Epidermal melanocyte (primary cell): ENCODE measurements at regions not wholly inside any gene's neighbourhood (a gene's known extent, or its start where the extent isn't known, plus 50 kb on each side); places are given as distances from the start of the nearest gene placed in this dataset.
A peak's percentile ranks its signal among the peaks of the same experiment; 100 is the strongest.
"Not testable (repeated sequence)": the region's sequence is repeated elsewhere in the genome, so short reads cannot be mapped to it uniquely, and the experiment has no call there.

Experiments
- DNase-seq: peaks from one replicate; pipeline ENCODE4 v3.0.0; 2011; ENCODE audit warnings: low spot score; ENCODE audit not compliant: insufficient read length

- no peak for DNase-seq
Observed at GRCh38 chr1:112855152-112855828, 100.7 kb downstream of the SLC16A1 start.

GRCh38 chr1:112854368-112854984 lies 101.5 kb downstream of the SLC16A1 start:
- DNase-seq, result not testable (repeated sequence)

DNA sequence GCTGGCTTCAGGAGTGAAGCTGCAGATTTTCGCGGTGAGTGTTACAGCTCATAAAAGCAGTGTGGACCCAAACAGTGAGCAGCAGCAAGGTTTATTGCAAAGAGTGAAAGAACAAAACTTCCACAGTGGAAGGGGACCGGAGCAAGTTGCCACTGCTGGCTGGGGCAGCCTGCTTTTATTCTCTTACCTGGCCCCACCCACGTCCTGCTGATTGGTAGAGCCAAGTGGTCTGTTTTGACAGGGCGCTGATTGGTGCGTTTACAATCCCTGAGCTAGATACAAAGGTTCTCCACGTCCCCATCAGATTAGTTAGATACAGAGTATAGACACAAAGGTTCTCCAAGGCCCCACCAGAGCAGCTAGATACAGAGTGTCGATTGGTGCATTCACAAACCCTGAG lies 102.1 kb downstream of the SLC16A1 start:
- DNase-seq, result not testable (repeated sequence)

DNA sequence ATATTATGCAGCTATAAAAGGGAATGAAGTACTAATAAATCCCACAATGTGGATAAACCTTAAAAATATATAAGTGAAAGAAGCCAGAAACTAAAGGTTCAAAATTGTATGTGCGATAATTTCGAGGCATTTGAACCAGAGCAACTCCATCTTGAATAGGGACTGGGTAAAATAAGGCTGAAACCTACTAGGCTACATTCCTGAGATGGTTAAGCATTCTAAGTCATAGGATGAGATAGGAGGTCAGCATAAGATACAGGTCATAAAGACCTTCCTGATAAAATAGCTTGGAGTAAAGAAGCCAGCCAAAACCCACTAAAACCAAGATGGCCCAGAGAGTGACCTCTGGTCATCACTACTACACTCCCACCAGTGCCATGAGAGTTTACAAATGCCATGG lies 103.1 kb downstream of the SLC16A1 start:
- no peak for DNase-seq

- no peak for DNase-seq
Observed at GRCh38 chr1:112852276-112852675, 103.7 kb downstream of the SLC16A1 start.

GRCh38 chr1:112850034-112850757 lies 105.8 kb downstream of the SLC16A1 start:
- DNase-seq, result no peak

GRCh38 chr1:112849425-112850033 lies 106.5 kb downstream of the SLC16A1 start:
- peak; percentile 33 for DNase-seq

- DNase-seq, result no peak
Observed at GRCh38 chr1:112841825-112842224, 114.2 kb downstream of the SLC16A1 start.

- DNase-seq, result no peak
Observed at GRCh38 chr1:112840631-112841624, 115.1 kb downstream of the SLC16A1 start.

- no peak for DNase-seq
Observed at GRCh38 chr1:112836642-112837041, 119.4 kb downstream of the SLC16A1 start.

- DNase-seq, result no peak
Observed at GRCh38 chr1:112833806-112834205, 118.7 kb upstream of the PPM1J start.

GRCh38 chr1:112832259-112832658 lies 117.1 kb upstream of the PPM1J start:
- not testable (repeated sequence) for DNase-seq

DNA sequence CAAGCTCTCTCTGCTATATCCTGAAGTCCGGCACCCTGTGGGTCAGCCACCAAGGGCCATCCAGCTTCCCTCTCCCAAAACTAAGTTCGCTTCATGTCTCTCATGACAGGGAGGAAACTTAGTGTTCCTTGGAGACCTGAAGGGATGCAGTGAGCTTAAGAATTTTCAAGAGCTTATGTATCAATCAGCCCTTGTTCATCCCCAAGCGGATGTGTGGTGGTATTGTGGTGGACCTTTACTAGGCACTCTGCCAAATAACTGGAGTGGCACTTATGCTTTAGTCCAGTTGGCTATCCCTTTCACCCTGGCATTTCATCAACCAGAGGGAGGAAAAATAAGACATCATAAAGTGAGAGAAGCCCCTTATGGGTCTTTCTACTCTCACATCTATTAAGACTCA lies 114.6 kb upstream of the PPM1J start:
- DNase-seq, result not testable (repeated sequence)

DNA sequence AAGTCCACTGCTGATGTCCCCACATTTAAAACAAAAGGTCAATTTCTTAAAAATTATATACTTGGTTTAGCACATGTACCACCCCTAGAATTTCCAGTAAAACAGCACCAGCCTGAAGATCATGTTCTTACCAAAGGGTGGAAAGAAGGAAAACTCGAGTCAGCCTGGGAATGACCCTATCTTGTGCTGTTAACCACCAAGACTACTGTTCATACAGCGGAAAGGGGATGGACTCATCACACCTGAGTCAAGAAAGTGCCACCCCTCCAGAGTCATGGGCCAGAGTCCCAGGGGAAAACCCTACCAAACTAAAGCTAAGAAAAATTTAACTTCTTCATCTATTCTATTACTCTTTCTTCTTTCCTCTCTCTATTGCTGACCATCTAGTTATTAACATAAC lies 113.6 kb upstream of the PPM1J start:
- no peak for DNase-seq

DNA sequence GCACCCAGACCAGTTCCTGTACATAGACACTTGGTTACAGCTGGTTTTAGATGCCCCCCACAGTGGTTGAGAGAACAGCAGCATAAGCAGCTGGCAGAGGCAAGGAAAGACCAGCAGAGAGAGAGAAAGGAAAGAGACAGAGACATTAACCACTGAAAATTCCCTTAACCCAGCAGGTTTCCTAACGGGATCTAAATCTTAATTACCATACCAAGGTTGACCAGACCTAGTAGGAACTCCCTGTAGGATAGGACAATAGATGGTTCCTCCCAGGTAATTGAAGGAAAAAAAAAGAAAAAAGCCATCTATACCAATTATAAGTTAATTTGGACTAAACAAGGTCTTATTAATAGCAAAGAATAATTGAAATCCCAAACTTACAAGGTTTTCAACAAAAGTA lies 112.3 kb upstream of the PPM1J start:
- DNase-seq, result not testable (repeated sequence)

DNA sequence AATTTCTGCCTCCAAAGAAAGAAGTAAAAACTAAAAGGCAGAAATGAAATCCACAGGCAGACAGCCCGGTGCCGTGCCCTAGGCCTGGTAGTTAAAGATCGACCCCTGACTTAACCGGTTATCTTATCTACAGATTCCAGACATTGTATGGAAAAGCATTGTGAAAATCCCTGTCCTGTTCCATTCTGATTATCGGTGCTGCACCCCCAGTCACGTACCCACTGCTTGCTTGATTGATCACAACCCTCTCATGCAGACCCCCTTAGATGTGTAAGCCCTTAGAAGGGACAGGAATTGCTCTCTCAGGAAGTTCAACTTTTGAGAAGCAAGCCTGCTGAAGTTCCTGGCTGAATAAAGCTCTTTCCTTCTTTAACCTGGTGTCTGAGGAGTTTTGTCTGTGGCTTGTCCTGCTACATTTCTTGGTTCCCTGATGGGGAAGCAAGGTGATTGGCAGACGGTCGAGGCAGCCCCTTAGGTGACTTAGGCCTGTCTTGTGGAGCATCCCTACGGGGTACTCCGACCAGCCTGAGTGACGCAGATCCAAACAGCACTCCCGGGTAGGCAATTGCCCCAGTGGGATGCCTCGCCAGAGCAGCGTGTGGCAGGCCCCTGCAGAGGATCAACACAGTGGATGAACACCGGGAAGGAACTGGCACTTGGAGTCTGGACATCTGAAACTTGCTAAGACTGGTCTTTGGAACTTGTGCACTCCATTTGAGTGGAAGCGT lies 111.2 kb upstream of the PPM1J start:
- DNase-seq, result no peak

GRCh38 chr1:112825563-112826216 lies 110.6 kb upstream of the PPM1J start:
- DNase-seq, result not testable (repeated sequence)

DNA sequence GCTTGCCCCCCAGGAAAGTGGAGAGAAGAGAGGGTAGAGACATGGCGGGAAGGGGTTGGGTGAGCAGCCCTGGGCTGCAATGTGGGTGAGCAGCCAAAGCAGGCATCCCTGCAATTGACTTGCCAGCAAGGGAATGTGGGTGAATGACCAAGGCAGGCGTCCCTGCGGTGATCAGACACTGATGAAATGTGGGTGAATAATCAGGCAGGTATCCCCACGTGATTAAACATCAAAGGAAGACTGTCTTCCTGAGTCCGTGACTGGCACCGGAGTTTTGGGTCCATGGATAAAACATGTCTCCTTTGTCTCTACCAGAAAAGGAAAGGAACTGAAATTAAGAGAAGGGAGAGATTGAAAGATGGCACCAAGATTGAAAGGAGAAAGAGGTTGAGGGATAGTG lies 109.9 kb upstream of the PPM1J start:
- DNase-seq, result not testable (repeated sequence)

GRCh38 chr1:112821307-112822063 lies 106.4 kb upstream of the PPM1J start:
- DNase-seq, result not testable (repeated sequence)
